Ectodermal cell (in vitro differentiated cells): ENCODE measurements at regions not wholly inside any gene's neighbourhood (a gene's known extent, or its start where the extent isn't known, plus 50 kb on each side); places are given as distances from the start of the nearest gene placed in this dataset.

Experiments used
- H3K27ac ChIP-seq: 2 replicates; pipeline ENCODE4 v1.7.0; 2013; ENCODE audit warnings: mild to moderate bottlenecking, low read depth, low read length; ENCODE audit not compliant: insufficient read depth, poor library complexity, severe bottlenecking
- H3K27me3 ChIP-seq: 2 replicates; pipeline ENCODE4 v1.7.0; 2013; ENCODE audit warnings: mild to moderate bottlenecking, low read length; ENCODE audit not compliant: insufficient read depth, control insufficient read depth, poor library complexity, severe bottlenecking
- H3K36me3 ChIP-seq: one replicate; pipeline ENCODE4 v1.7.0; 2013; ENCODE audit warnings: low read length; ENCODE audit not compliant: control insufficient read depth, insufficient read depth
- H3K4me1 ChIP-seq: one replicate; pipeline ENCODE4 v1.7.0; 2013; ENCODE audit warnings: low read length; ENCODE audit not compliant: control insufficient read depth, insufficient read depth
- H3K4me3 ChIP-seq: 2 replicates; pipeline ENCODE4 v1.7.0; 2013; ENCODE audit warnings: low read depth, low read length, control low read depth; ENCODE audit not compliant: insufficient read depth
- H3K9me3 ChIP-seq: 2 replicates; pipeline ENCODE4 v1.7.0; 2013; ENCODE audit warnings: mild to moderate bottlenecking, low read length, moderate library complexity; ENCODE audit not compliant: control insufficient read depth
- WGBS, 2 experiments: methylation state at CpG; one replicate each; pipeline ENCODE4 v1.1.7; 2013; ENCODE audit warnings: missing lambda C conversion rate in 2 of 2; 5-methylcytosine and 5-hydroxymethylcytosine counted together

GRCh38 chr4:180462116-180462515 is 1781.1 kb upstream of the TENM3 start:
- H3K27ac ChIP-seq = no peak overlapping the region
- 93 to 96% methylated on average over 2 to 5 of the region's 6 CpGs for WGBS, 2 experiments
- H3K9me3 ChIP-seq = no peaks in the 10 kb centered on the region
- no peak overlapping the region for H3K4me3 ChIP-seq
- no peaks in the 10 kb centered on the region for H3K4me1 ChIP-seq
- no peaks in the 10 kb centered on the region for H3K36me3 ChIP-seq
- H3K27me3 ChIP-seq = no peaks in the 10 kb centered on the region

DNA sequence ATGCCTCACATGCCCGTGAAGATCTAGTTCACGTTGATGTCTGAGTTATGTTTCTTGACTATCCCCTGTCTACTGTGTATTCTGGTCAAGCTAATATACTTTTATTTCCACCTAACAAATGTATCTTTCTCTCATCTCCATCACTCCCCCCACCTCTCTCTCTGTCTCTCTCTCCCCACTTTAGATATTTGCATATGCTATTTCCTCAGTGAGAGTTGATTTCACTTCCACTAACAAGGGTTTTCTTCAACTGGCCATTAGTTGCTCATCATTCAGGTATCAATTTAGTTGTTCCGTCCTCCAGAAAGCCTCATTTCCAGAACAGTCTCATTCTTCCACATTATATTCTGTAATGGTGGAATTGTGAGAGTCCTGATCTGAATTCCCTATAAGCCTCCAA is 1777.8 kb upstream of the TENM3 start:
- H3K36me3 ChIP-seq = no peaks in the 10 kb centered on the region
- WGBS, 2 experiments = 84 to 92% methylated on average over 2 to 3 of the region's 3 CpGs
- H3K27ac ChIP-seq = no peak overlapping the region
- no peaks in the 10 kb centered on the region for H3K4me1 ChIP-seq
- no peaks in the 10 kb centered on the region for H3K27me3 ChIP-seq
- H3K9me3 ChIP-seq = no peaks in the 10 kb centered on the region
- no peak overlapping the region for H3K4me3 ChIP-seq

- no peaks in the 10 kb centered on the region for H3K9me3 ChIP-seq
- no peak overlapping the region for H3K27ac ChIP-seq
- 71 to 89% methylated on average over 1 of the region's 1 CpG for WGBS, 2 experiments
- no peak overlapping the region for H3K4me3 ChIP-seq
- H3K27me3 ChIP-seq = no peaks in the 10 kb centered on the region
- no peaks in the 10 kb centered on the region for H3K4me1 ChIP-seq
- no peaks in the 10 kb centered on the region for H3K36me3 ChIP-seq
Observed at GRCh38 chr4:180483036-180483435, 1760.2 kb upstream of the TENM3 start.

DNA sequence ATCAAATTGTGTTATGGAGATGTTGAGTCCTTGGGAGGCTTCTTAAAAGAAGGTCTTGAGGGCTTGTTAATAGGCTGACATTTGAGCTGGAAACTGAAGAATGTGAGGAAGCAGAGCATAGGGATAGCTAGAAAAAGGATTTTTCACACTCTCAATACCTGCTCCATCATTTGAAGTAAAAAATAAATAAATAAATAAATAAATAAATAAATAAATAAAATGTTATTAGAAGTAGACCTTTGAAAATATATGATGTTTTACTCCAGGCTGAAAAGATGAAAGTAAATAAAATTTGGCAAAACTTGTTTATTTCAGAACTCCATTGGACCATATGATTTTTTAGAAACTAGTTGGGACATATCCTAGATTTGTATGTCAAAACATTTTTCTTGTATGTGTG is 1757.8 kb upstream of the TENM3 start:
- no peaks in the 10 kb centered on the region for H3K36me3 ChIP-seq
- H3K9me3 ChIP-seq = no peaks in the 10 kb centered on the region

DNA sequence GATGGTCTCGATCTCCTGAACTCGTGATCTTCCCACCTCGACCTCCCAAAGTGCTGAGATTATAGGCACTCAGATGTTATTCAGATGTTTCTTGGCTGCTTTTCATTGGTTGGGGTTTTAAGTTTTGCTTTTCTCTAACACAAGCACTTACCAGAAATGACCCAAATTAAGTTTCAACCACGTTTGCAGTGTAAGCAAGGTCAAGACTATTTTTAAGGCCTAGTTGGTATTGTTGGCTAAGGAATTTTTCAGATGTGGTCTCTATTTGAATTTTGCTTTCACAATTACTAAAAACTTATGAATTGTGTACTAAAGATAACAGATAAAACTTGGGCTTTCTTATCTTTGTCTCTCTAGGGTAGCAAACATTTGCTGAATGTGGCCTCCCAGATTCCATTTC is 1756.9 kb upstream of the TENM3 start:
- WGBS, 2 experiments = 87 to 91% methylated on average over 3 to 4 of the region's 4 CpGs

More for the DNA sequence above, 1757.8 kb upstream of the TENM3 start:
- H3K27ac ChIP-seq = no peak overlapping the region
- H3K4me1 ChIP-seq = no peaks in the 10 kb centered on the region
- H3K4me3 ChIP-seq = no peak overlapping the region
- no peaks in the 10 kb centered on the region for H3K27me3 ChIP-seq

GRCh38 chr4:180489787-180490186 is 1753.4 kb upstream of the TENM3 start:
- H3K27ac ChIP-seq = no peak overlapping the region
- no peaks in the 10 kb centered on the region for H3K4me1 ChIP-seq
- H3K4me3 ChIP-seq = no peak overlapping the region
- H3K9me3 ChIP-seq = no peaks in the 10 kb centered on the region
- H3K36me3 ChIP-seq = no peaks in the 10 kb centered on the region
- H3K27me3 ChIP-seq = no peaks in the 10 kb centered on the region

More for the DNA sequence above, 1756.9 kb upstream of the TENM3 start:
- Histone ChIP-seq H3K9me3 (no peaks in the 10 kb centered on the region), H3K36me3 (no peaks in the 10 kb centered on the region), H3K4me1 (no peaks in the 10 kb centered on the region), H3K4me3 (no peak overlapping the region), H3K27ac (no peak overlapping the region), H3K27me3 (no peaks in the 10 kb centered on the region)

GRCh38 chr4:180491210-180491609 is 1752.0 kb upstream of the TENM3 start:
- Histone ChIP-seq H3K4me1 (no peaks in the 10 kb centered on the region), H3K4me3 (no peak overlapping the region), H3K27ac (no peak overlapping the region), H3K27me3 (no peaks in the 10 kb centered on the region), H3K36me3 (no peaks in the 10 kb centered on the region), H3K9me3 (no peaks in the 10 kb centered on the region)
- WGBS, 2 experiments = 87 to 96% methylated on average over 2 of the region's 2 CpGs

DNA sequence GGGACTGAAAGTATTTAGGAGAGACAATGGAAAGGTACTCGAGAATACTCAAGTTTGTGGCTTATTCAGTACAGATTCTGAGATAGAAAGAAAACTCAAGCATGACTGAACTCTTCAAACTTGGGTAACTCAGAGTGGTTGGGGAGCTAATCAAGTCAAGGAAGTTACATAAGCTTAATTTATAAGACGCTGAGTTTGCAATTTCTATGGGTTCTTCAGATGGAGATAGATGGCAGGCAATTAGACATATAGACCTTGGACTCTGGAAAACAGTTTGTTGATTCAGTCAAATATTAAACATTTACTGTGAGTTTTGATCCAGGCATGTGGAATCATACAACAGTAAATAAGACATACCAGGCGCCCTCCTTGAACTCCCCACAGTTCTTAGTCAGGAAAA is 1749.9 kb upstream of the TENM3 start:
- WGBS, 2 experiments = 92 to 93% methylated on average over 2 of the region's 3 CpGs
- Histone ChIP-seq H3K27ac (no peak overlapping the region), H3K9me3 (no peaks in the 10 kb centered on the region), H3K4me1 (no peaks in the 10 kb centered on the region), H3K27me3 (no peaks in the 10 kb centered on the region), H3K4me3 (no peak overlapping the region), H3K36me3 (no peaks in the 10 kb centered on the region)

GRCh38 chr4:180500154-180500553 is 1743.0 kb upstream of the TENM3 start:
- H3K36me3 ChIP-seq = no peaks in the 10 kb centered on the region
- 92 to 94% methylated on average over 2 to 3 of the region's 3 CpGs for WGBS, 2 experiments
- H3K4me3 ChIP-seq = no peak overlapping the region
- no peaks in the 10 kb centered on the region for H3K9me3 ChIP-seq
- no peaks in the 10 kb centered on the region for H3K27me3 ChIP-seq
- no peak overlapping the region for H3K27ac ChIP-seq
- H3K4me1 ChIP-seq = no peaks in the 10 kb centered on the region

DNA sequence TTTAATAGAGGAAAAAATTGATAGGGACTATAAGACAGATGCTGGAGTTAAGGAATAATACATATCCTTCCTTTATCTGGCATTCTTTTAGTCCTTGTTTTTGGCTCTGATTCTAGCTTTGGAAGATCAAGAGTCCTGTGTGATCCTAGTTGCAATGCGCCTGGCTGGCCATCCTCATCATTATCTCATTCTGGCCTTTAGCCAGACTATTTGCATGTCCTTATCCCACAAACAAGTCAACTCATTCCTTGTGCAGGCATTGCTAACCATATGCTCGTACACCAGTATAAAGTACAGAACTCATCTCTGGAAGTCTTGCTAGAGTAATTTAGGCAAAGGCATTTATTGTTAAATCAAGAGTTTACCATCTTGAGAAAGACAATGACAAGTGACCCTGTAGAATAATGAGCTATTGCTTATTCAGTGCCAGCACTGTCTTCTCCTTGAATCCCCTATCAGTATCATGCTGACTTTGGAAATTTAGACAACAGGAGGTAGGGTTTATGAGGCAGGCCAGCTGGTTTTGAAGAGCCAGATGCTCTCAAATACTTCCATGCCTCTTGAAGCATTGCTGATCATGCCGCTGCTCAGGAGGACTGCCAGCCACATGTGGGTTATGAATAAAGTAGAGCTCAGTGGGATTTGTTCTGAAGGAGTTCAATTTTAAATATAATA is 1730.3 kb upstream of the TENM3 start:
- WGBS, 2 experiments = 93 to 95% methylated on average over 3 of the region's 3 CpGs

DNA sequence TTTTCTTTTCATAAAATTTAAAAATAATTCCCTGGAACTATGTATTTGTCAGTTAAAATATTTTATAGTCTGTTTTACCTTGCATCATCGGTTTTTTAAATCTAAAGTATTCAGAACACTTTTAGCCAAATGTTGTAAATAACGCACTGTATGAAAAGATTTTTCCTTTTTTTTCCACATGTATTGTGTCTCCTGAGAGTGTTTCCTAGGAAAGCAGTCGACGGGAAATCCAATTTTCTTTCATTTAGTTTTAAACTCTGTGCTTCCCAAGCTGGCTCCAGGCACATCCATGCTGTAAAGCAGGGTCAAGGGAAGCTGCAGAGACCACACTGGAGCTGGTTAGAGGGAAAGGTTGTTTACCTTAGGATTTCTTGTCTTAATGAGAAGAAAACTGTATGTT is 1724.3 kb upstream of the TENM3 start:
- H3K4me3 ChIP-seq = no peak overlapping the region
- no peaks in the 10 kb centered on the region for H3K36me3 ChIP-seq
- 88 to 89% methylated on average over 3 to 4 of the region's 4 CpGs for WGBS, 2 experiments
- H3K9me3 ChIP-seq = no peaks in the 10 kb centered on the region
- H3K27me3 ChIP-seq = no peaks in the 10 kb centered on the region
- peak overlapping the region; percentile 27 for H3K27ac ChIP-seq
- H3K4me1 ChIP-seq = no peaks in the 10 kb centered on the region

More for the DNA sequence above, 1730.3 kb upstream of the TENM3 start:
- Histone ChIP-seq H3K4me3 (no peak overlapping the region), H3K36me3 (no peaks in the 10 kb centered on the region), H3K27ac (no peak overlapping the region), H3K9me3 (no peaks in the 10 kb centered on the region), H3K4me1 (no peaks in the 10 kb centered on the region), H3K27me3 (no peaks in the 10 kb centered on the region)
